HG02763 (cell line): ENCODE measurements at regions not wholly inside any gene's neighbourhood (a gene's known extent, or its start where the extent isn't known, plus 50 kb on each side); places are given as distances from the start of the nearest gene placed in this dataset.

Experiments used
- ATAC-seq: cut with Tn5 transposase; IDR thresholded peaks from one replicate; pipeline ENCODE4 v1.9.1; 2021; ENCODE audit warnings: mild to moderate bottlenecking, moderate library complexity; ENCODE audit not compliant: unreplicated experiment

- ATAC-seq = no peak
These were observed 312.4 kb downstream of the TMEM121 start for GRCh38 chr14:105838591-105839424.

- ATAC-seq = no peak
These were observed 313.3 kb downstream of the TMEM121 start for GRCh38 chr14:105839425-105840265.

- ATAC-seq = no peak
These were observed 314.1 kb downstream of the TMEM121 start for GRCh38 chr14:105840266-105841021.

GRCh38 chr14:105841022-105842009 is 314.9 kb downstream of the TMEM121 start:
- ATAC-seq = no peak

GRCh38 chr14:105842105-105842504 is 315.7 kb downstream of the TMEM121 start:
- ATAC-seq = no peak

- ATAC-seq = no peak
These were observed 317.2 kb downstream of the TMEM121 start for GRCh38 chr14:105843444-105844046.

GRCh38 chr14:105844047-105844630 is 317.8 kb downstream of the TMEM121 start:
- ATAC-seq = no peak

GRCh38 chr14:105844810-105845724 is 318.7 kb downstream of the TMEM121 start:
- ATAC-seq = no peak

- no peak for ATAC-seq
These were observed 319.4 kb downstream of the TMEM121 start for GRCh38 chr14:105845725-105846309.

- no peak for ATAC-seq
These were observed 319.9 kb downstream of the TMEM121 start for GRCh38 chr14:105846312-105846711.

GRCh38 chr14:105847400-105847799 is 321.0 kb downstream of the TMEM121 start:
- no peak for ATAC-seq

GRCh38 chr14:105848570-105848969 is 322.2 kb downstream of the TMEM121 start:
- ATAC-seq = no peak

- no peak for ATAC-seq
These were observed 323.7 kb downstream of the TMEM121 start for GRCh38 chr14:105849933-105850626.

- no peak for ATAC-seq
These were observed 324.6 kb downstream of the TMEM121 start for GRCh38 chr14:105850853-105851581.

- ATAC-seq = no peak
These were observed 325.5 kb downstream of the TMEM121 start for GRCh38 chr14:105851716-105852377.
